NCI-H226 (cell line): ENCODE measurements at regions not wholly inside any gene's neighbourhood (a gene's known extent, or its start where the extent isn't known, plus 50 kb on each side); places are given as distances from the start of the nearest gene placed in this dataset.
"Not testable (repeated sequence)": the region's sequence is repeated elsewhere in the genome, so short reads cannot be mapped to it uniquely, and the experiment has no call there.

Experiments
- DNase-seq: peaks from one replicate; pipeline ENCODE4 v3.0.0-alpha.2; 2015

DNA sequence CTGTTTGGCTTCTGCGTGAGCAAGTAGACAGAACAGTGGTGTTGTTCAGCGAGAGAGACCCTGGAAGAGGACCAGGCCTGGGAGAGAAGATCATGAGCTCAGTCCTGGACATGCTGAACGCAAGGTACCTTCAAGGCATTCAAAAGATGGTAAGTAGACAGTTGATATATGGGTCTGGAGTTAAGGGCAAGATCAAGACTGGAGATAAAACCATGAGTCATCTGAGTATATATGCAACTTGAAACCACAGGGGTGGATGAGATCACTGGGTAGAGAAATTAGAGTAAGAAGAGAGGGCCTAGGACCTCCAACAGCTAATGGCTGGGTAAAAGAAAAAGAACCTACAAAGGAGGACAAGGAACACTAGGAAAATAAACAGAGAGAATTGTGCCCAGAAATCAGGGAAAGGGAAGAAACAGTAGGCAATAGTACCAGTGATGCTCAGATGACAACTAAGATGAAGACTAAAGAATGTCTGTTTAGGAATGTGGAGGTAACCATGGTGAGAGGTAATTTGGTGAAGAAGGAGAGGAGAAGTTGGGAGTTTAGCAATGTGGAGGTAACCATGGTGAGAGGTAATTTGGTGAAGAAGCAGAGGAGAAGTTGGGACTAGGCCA, 343.2 kb upstream of the ADAMTS9 start:
- peak; percentile 83 for DNase-seq

DNA sequence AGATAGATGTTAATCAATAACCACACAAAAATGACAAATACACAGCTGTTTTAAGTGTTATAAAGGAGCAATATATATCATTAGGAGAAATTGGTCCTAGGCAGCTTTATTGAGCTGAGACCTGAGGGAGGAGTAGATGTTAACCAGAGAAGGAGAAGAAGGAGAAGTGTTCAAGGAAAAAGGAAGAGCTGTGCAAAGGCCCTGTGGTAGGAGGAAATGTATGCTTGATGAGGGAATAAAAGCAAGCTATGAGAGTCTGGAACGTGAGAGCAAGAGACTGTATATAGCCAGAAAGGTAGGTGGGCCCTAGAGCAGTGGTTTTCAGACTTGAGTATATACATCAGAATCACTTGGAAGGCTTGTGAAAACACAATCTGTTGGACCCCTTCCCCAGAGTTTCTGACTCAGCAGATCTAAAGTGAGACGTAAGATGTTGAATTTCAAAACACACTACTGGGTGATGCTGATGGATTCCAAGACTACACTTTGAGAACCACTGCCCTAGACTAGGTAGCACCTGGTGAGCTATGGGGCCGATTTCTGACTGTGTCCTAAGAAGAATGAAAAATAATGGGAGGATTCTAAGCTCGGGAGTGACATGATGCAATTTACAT, 342.3 kb upstream of the ADAMTS9 start:
- no peak for DNase-seq

DNA sequence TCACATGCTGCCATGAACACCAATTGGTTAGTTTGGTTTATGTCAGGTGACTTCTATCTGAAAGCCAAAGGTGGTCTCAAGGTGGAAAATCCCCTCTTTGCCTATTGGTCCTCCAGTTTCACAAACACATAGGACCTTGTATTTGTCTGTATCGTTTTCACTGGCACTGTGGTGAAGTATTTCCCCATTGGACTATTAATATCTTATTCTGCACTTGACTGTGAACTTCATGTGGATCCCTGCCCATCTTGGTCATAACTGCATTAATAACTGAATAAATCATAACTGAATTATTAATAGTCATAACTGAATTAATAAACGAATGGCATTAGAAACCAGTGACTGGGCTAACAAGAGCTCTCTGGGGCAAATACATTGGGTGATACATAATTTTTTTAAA, 341.3 kb upstream of the ADAMTS9 start:
- no peak for DNase-seq

DNA sequence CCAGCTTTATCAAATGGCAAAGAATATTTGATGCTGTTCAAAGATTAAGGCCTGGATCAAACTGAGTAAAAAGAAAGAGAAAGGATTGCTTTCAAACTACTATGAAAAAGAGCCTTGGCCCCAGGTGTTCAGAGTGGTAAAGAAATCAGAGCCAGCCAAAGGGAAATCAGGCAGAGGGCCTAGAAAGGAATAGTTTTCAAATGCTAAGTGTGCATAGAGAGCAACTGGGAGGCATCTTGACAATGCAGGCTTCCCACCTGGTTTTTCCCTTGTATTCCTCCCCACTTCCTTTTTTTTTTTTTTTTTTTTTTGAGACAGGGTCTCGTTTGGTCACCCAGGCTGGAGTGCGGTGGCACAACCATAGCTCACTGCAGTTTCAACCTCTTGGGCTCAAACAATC, 340.2 kb upstream of the ADAMTS9 start:
- no peak for DNase-seq

DNA sequence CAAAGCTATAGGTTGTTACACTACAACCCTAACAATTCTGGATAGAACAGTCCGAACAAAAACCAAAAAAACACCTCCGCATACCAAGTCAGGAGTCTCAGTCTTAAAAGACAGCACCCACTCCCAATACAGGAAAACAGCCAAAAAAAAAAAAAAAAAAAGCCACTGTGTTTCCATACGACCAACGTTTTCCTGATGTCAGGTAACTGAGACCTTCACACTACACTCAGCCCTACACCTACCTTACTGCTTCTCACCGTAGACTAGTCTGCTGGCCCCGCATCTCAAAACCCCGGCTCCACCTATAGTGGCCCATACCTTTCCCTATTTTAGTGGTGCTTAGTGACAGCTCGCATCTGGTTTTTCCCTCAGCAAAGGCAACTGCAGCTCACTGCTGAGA, 339.5 kb upstream of the ADAMTS9 start:
- DNase-seq, result no peak

DNA sequence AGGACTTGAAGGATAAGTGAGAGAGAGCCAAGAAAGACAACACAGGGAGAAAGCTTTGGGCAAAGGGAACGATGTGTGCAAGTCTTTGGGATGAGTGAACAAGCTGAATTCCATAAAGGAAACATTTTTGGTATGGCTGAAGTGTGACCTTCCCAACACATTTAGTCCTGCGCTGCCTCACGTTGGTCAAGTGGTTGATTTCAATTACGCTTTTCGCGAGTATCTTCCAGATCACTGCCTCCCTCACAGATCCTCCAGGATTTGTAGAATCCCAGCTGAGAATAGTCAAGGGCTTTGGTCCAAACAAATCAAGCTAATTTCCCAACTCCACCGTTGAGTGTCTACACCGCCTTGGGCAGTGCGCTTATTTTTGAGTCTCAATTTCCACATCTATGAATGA, 338.4 kb upstream of the ADAMTS9 start:
- DNase-seq, result no peak

DNA sequence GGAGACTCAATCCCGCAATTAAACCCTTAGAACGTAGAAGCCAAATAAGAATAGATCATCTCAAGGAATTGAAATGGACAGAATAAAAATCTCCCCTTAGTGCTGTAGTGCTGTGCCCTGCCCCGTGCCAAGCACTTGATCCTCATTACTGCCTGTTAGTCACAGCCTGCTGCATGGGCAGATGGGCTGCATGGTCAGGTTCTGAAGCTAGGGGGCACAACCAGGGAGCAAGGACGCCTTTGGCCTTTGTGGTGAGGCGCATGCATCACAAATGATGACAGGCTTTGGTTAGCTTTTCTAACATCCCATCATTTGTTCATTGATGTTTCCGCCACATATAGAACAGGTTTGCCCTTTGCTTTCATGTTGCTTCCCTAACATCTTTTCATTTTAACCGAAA, 336.3 kb upstream of the ADAMTS9 start:
- DNase-seq, result no peak

DNA sequence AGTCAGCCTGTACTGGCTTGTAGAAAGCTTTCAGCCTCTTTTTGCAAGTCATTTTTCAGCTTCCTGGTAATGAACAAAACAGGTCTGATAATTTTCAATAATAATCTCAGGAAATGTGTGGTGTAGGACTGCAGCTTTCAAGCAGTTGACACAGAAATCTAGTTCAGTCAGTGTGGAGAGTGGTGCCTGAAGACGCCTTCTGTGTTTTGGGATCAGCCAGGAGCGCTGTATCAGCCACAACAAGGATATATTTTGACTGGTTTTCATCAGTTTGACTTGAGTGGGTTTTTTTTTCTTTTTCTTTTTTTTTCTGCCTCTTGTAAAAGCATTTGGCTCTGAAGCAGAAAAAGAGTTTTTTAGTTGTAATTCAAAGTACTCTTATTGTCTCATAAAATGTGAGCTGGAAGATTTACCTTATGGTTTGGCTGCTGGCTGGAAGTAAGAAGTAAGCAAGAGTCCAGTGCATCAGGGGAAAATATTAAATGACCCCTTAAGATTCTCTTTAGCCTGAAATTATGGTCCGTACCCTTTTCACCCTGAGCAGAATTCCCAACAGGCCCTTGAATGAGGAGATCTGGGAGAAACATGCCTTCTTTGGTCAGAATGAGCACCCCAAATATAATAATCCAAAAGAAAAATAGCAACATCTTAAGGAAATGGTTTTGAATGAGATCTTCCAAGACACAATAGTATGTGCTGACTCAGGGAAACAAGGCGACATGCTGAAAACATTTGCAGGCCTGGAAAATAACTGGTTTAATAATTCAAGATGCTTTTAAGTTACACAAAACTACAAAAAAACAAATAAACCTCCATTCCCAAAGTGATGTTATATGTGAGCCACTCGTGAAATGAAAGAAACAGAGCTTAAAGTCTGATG, 332.7 kb upstream of the ADAMTS9 start:
- DNase-seq, result no peak

DNA sequence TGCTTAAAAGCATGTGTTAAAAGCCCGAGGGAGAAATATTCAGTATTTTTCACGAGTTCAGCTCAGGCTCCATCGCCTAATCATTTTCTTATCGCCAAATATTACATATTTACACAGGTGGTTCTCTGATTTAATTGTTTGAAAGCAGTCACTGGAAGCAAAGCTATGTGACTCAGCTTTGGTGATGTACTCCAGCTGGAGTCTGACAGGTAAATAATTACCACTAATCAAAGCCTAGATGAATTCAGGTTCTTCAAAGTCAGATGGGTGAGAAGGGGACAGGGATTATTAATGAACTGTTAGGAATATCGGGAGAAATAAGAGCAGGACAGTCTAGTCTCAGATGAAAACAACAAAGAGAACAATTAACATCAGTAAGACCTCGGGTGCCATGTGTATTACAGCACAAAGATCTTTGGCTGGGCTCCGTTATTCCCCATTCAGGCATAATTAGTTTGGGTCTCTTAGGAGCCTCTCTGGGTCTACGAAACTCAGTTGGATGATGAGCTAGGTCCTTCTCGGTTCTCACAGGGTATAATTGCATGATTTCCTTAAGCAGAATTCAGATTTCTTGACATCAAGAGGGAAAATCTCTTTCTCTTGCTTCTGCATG, 331.7 kb upstream of the ADAMTS9 start:
- DNase-seq, result no peak

DNA sequence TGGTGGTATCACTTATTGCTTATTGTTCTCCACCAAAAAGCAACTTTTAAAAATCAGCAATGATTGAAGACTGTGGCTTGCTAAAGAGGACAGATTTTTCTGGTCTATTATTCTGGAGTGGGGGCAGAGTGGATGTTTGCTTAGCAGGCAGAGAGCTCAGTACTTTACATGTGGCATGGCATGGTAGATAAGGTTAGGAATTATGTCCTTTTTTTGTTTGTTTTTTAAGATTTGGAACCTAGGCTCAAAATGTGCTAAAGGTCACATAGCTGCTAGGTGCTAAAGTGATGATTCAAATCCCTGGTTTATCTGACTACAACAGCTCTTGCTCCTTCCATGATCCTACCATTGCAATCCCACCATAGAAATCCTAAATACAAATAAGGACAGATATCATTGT, 331.0 kb upstream of the ADAMTS9 start:
- DNase-seq, result no peak

DNA sequence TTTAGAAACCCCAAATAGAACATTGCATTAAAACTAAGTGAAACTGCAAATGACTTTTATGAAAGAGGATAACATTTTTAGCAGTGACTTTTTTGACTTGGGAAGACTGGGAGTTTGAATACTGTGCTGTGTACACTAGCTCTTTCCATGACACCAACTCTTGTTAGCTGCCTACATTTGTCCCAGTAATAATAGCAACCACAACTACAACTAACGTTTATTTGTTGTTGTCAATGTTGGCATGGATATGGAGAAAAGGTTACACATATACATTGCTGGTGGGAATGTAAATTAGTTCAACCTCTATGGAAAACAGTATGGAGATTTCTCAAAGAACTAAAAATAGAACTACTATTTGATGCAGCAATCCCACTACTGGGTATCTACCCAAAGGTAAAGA, 329.6 kb upstream of the ADAMTS9 start:
- no peak for DNase-seq

DNA sequence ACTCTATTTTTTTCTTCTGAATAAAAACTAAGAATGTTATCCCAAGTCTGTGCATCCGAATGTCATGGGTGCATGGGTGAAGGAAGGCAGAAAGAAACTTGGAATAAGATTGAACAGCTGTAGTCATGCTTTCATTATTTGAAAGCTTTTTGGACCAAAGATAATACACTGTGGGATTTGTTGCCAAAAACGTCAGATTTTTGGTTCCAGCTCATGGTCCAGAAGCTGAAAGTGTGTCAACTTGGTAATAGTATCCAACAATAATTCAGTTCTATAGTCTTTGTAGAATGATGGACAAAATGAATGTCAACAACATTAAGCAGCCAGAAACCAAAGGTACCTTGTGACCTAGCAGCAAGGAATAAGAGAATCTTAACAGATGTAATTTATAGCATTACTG, 327.9 kb upstream of the ADAMTS9 start:
- no peak for DNase-seq

DNA sequence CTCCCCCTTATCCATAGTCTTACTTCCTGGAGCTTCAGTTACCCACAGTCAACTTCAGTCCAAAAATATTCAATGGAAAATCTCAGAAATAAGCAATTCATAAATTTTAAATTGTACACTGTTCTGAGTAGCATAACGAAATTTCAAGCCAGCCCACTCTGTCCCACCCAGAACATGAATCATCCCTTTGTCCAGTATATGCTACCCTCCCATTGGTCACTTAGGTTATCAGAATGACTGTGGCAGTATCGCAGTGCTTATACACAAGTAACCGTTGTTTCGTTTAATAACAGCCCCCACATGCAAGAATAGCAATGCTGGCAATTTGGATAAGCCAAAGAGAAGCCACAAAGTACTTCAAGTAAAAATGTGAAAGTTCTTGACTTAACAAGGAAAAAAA, 325.3 kb upstream of the ADAMTS9 start:
- DNase-seq, result no peak

DNA sequence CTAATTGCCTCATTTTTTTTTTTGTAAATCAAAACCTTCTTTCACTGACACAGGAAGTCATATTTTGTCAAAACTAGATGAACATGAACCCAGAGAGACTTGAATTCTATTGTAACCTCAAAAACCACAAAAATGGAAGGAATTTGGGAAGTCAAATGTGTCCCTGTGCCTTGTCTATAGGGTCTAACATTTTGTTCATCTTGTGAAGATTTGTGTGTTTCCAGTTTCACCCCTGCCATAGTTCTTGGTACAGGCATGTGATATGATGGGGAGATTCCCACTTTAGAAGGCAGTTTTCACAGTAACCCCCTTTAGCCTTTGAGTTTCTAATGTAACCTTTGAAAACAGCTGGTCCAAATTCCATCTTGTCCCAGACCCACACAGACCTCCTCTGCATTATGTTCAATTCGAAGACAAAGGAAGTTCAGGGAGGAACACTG, 318.5 kb upstream of the ADAMTS9 start:
- DNase-seq, result peak; percentile 39

DNA sequence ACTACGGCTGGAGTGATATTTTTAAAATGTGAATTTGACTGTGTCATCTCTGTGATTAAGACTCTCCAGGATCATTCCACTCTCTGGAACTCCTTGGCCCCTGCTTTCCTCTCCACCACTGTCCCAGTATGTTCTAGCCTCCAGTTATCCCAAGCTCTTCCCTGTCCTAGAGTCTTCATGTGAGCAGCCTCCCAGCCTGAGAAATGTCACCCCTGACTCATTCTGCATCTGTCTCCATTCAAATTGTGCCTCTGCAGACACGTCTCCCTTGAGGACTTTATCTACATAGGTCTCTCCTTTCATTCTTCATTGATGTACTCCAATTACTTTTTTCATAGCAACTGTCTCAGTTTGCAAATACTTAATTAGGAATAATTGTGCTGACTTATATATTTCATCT, 317.7 kb upstream of the ADAMTS9 start:
- DNase-seq, result no peak

DNA sequence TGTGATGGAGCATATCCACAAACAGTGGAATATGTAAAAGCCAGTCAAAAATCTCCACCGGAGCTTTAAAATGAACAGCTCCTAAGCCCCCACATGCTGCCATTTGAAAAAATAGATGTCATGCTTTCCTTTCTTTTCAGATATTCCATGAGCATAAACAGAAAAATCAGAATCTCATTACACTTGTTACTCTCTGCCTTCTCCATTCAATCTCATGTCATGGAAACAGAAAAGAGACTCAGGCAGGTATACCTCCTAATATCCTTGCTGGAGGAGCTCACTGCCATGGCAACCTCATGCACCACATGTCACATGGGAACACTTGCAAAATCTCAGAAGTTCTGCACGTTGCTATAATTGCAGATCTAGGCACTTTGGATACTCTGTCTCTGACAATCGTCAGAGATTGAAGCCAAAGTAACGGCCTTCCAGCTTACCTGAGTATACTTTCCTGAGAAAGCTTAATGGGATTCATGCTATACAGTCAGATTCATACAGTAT, 317.0 kb upstream of the ADAMTS9 start:
- no peak for DNase-seq

DNA sequence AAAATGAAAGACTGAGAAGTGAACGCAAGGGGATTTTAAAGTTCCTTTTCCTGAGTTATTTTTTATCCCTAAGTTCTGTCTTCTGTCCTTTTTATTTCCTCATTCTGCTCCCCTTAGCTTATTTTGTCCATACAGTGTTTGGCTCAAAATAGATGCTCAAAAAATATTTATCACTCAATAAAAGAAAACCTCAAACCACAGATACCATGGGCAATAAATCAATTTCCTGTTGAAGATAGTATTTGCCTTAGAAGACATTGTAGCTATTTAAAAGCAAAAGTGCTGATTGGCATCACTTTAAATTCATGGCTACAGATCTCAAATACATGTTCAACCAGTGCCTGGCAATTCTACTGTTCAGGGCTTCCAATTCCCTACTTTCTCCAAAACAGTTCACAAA, 316.5 kb upstream of the ADAMTS9 start:
- no peak for DNase-seq

DNA sequence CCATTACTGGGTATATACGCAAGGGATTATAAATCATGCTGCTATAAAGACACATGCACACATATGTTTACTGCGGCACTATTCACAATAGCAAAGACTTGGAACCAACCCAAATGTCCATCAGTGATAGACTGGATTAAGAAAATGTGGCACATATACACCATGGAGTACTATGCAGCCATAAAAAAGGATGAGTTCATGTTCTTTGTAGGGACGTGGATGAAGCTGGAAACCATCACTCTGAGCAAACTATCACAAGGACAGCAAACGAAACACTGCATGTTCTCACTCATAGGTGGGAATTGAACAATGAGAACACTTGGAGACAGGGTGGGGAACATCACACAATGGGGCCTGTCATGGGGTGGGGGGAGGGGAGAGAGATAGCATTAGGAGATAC, 313.3 kb upstream of the ADAMTS9 start:
- DNase-seq, result not testable (repeated sequence)

DNA sequence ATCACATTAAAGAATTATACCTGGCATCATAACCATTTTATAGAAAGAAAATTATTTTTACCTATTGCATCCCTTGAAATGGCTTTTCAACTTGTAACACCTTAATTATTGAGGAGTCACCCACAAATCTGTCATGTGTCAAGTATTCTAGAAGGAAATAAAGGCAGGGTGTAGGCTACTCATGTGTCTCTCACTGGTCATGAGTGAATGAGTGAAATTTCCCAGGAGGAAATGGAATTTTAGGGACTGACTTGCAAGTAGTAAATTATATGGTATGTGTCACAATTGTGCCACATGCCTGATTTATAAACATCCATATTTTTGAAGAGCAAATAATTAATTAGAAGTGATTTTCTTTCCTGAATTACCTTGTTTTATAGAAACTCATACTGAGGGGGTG, 310.5 kb upstream of the ADAMTS9 start:
- DNase-seq, result no peak

DNA sequence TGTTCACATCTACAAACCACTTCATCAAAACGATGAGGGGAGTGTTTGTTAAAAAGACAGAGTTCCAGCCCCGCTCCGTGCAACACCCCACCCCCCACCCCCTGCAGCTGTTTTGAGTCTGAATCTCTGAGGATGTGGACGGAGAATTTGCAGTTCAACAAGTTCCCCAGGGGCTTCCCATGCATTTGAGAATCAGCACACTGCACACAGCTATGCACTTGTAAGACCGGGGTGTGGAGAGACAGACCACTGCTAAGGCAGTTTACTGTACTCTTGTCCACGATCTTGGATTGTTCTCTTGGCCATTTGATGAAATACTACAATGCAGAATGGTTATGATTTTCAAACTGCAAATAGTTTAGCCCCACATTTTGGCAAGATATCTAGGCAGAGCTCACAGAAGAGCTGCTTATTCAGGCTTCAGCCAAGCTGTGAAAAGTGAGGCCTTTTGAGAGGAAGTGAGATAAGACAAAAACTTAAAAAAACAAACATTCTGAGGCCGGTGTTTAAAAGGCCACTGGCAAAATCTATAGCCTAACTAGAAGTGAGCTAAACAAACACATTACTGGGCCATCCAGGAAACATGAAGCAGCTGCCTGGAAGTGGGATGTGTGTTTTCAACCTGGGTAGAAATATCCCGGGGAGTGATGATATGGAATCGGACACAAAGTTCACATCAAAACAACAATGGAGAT, 308.2 kb upstream of the ADAMTS9 start:
- peak; percentile 49 for DNase-seq

DNA sequence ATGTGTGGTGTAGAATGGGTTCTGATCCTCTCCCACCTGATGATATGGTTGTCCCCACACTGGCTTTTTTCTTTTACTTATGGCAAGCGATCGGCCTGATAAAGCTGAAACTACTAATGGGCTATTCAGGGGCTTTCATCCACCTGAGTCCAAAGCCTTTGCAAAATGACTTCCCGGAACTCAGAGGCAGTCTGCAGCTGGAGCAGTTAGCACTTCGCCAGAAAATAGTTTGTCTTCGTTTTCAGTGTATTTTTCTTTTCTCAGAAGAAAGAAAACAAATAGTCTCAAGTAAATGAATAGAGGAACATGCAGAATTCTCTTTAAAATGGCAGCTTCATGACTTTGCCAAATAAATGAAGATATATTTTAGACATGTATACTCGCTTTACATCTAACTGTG, 306.0 kb upstream of the ADAMTS9 start:
- no peak for DNase-seq

DNA sequence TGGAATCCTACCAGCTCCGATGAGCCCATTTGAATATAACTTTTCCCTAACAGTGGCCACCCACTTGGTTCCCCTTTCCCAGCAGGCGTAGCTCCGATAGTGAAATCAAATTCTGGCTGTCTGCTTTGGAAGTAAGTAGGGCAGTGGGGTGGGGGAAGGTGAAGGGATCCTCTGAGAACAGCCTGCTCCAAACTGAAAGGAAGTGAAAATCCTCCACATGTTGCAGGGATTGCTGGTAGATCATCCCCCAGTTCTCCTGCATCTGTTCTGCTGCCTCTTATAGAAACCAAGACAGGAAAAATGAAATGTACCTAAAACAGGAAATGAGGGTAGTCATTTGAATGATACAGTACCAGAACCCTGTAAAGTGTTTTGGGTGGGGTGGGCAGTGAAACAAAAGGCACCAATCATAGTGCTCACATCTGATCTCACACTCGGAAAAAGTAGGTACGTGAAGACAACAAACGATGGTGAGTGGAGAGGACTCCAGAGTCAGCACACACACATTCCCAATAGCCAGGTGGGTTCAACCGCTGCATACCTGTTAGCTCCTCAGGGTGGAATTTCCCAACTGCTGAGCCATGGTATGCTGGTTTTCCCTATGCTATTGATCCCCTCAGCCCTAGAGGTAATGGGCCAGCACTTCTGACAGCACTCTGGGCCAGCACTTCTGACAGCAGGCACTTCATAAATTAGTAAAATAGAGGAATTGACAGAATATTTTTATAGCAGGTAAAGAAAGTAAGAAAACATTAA, 304.9 kb upstream of the ADAMTS9 start:
- no peak for DNase-seq
